ENCODE measurements at regions not wholly inside any gene's neighbourhood (a gene's known extent, or its start where the extent isn't known, plus 50 kb on each side); places are given as distances from the start of the nearest gene placed in this dataset.

DNA sequence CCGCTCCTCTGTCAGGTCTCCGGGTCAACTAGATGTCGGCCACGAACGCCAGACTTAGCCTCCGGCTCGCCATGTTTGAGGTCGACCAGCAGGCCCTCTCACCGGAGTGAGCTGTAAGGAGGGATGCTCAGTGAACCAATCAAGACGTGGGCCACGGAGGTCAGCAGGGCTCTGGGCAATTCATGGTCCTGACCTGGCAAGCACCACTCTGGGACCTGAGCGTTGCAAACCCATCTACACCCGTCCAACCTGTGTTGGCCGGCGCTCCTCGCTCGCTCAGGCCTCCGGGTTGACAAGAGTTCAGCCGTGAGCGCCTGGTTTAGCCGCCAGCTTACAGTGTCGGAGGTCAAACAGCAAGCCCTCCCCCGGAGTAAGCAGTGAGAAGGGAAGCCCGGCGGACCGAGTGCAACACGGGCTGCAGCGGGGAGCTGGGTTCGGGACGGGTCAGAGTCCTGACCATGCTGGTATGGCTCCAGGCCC, 1361.9 kb downstream of the UQCRFS1 start:
- POLR2A ChIA-PET, result no interaction called here
- no peaks in the 10 kb centered on the region for H3K36me3 ChIP-seq (ENCODE audit: control insufficient read depth, insufficient read depth, low read length)
- no peak overlapping the region for H3K4me3 ChIP-seq (ENCODE audit: low read depth, low read length)
- CTCF ChIA-PET, result no interaction called here
- H3K27me3 ChIP-seq (ENCODE audit: control insufficient read depth, insufficient read depth, low read length), result no peaks in the 10 kb centered on the region
- DNase-seq (ENCODE audit: low read depth), result no peak
- TF ChIP-seq, protein P1, sequence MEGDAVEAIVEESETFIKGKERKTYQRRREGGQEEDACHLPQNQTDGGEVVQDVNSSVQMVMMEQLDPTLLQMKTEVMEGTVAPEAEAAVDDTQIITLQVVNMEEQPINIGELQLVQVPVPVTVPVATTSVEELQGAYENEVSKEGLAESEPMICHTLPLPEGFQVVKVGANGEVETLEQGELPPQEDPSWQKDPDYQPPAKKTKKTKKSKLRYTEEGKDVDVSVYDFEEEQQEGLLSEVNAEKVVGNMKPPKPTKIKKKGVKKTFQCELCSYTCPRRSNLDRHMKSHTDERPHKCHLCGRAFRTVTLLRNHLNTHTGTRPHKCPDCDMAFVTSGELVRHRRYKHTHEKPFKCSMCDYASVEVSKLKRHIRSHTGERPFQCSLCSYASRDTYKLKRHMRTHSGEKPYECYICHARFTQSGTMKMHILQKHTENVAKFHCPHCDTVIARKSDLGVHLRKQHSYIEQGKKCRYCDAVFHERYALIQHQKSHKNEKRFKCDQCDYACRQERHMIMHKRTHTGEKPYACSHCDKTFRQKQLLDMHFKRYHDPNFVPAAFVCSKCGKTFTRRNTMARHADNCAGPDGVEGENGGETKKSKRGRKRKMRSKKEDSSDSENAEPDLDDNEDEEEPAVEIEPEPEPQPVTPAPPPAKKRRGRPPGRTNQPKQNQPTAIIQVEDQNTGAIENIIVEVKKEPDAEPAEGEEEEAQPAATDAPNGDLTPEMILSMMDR (IDR thresholded peaks at IDR 0.05; ENCODE audit: insufficient read depth, low read depth, low read length), result no peak

DNA sequence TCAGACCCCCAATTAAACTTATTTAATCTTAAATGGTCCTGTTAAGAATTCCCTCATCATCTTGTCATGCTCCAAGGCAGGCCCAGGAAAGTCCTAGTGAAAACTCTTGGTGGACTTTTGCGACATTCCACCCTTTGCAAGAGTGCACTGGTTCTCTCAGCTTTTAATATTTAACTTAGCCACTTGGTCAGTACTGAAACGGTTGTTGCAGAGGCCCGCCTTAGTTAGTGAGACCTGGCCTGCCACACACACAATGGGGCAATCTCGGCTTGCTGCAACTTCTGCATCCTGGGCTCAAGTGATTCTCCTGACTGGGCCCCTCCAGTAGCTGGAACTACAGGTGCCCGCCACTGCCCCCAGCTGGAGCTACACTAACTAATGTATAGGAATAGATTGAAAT, 1366.0 kb downstream of the UQCRFS1 start:
- ChIA-PET CTCF (no interaction called here), POLR2A (no interaction called here)
- H3K4me3 ChIP-seq (ENCODE audit: low read depth, low read length), result no peak overlapping the region
- no peak for DNase-seq (ENCODE audit: low read depth)
- no peaks in the 10 kb centered on the region for H3K36me3 ChIP-seq (ENCODE audit: control insufficient read depth, insufficient read depth, low read length)
- no peaks in the 10 kb centered on the region for H3K27me3 ChIP-seq (ENCODE audit: control insufficient read depth, insufficient read depth, low read length)
- TF ChIP-seq, protein P1 (IDR thresholded peaks at IDR 0.05; ENCODE audit: insufficient read depth, low read depth, low read length), result no peak

DNA sequence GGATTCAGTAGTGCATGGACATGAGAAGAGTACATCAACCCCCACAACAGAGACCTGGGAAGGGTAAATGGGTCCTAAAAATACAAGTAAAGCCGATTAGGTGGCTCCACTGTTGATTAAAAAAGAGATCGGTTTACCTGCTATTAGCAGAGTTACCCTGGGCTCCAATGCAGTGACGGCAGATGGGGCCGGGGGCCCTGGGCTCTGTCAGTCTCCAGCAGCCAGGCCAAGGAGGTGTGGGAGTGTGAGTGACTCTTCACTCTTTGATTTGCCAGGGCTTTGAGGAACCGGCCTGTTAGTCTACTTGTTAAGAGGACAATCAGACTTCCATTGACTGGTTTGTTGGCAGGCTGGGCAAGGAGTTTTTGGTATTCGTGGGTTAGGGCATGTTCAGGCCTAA, 1368.7 kb downstream of the UQCRFS1 start:
- no peak overlapping the region for H3K4me3 ChIP-seq (ENCODE audit: low read depth, low read length)
- no peaks in the 10 kb centered on the region for H3K27me3 ChIP-seq (ENCODE audit: control insufficient read depth, insufficient read depth, low read length)
- ChIA-PET POLR2A (no interaction called here), CTCF (no interaction called here)
- H3K36me3 ChIP-seq (ENCODE audit: control insufficient read depth, insufficient read depth, low read length), result no peaks in the 10 kb centered on the region
- DNase-seq (ENCODE audit: low read depth), result no peak
- TF ChIP-seq, protein P1 (IDR thresholded peaks at IDR 0.05; ENCODE audit: insufficient read depth, low read depth, low read length), result no peak

DNA sequence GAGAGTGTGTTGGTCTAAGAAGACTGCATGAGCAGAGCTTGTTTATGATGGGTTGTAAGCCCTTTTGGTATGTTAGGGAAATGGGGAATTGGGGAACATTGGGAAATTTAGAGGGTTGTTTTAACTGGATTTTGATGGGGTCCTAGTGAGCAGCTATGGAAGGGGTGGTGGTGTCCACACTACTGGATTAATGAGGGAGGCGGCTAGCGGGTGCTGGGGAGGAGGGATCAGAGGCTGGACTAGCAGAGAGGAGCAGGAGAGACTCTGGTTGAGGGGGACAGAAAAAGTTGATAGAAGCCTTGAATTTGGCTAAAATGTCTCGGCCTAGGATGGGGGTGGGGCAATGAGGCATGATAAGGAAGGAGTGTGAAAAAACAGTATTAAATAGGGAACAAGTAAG, 1369.1 kb downstream of the UQCRFS1 start:
- Histone ChIP-seq H3K36me3 (ENCODE audit: control insufficient read depth, insufficient read depth, low read length) (no peaks in the 10 kb centered on the region), H3K27me3 (ENCODE audit: control insufficient read depth, insufficient read depth, low read length) (no peaks in the 10 kb centered on the region), H3K4me3 (ENCODE audit: low read depth, low read length) (no peak overlapping the region)
- ChIA-PET CTCF (no interaction called here), POLR2A (no interaction called here)
- DNase-seq (ENCODE audit: low read depth), result no peak
- TF ChIP-seq, protein P1 (IDR thresholded peaks at IDR 0.05; ENCODE audit: insufficient read depth, low read depth, low read length), result no peak

DNA sequence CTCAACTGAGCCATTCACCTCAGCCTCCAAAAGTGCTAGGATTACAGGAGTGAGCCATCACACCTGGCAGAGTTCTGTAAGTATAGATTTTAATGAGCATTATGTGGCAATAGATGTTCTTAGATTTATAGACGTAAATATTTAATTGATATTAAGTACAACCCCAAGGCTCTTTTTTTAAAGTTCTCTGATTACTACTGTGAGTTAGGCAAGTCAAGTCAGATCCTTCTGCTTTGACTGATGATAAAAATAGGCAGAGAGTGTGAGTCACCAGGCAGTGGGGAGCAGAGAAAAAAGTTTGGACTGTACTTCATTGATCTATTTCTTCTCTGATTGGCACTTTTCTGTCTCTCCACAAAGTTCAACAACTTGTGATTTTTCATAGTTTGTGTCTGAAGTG, 1379.9 kb downstream of the UQCRFS1 start:
- TF ChIP-seq, protein P1 (IDR thresholded peaks at IDR 0.05; ENCODE audit: insufficient read depth, low read depth, low read length), result no peak
- Histone ChIP-seq H3K4me3 (ENCODE audit: low read depth, low read length) (no peak overlapping the region), H3K36me3 (ENCODE audit: control insufficient read depth, insufficient read depth, low read length) (no peaks in the 10 kb centered on the region), H3K27me3 (ENCODE audit: control insufficient read depth, insufficient read depth, low read length) (no peaks in the 10 kb centered on the region)
- POLR2A ChIA-PET, result no interaction called here
- DNase-seq (ENCODE audit: low read depth), result no peak
- CTCF ChIA-PET, result no interaction called here

All from BJ (cell line).